ENCODE measurements at regions not wholly inside any gene's neighbourhood (a gene's known extent, or its start where the extent isn't known, plus 50 kb on each side); places are given as distances from the start of the nearest gene placed in this dataset.

DNA sequence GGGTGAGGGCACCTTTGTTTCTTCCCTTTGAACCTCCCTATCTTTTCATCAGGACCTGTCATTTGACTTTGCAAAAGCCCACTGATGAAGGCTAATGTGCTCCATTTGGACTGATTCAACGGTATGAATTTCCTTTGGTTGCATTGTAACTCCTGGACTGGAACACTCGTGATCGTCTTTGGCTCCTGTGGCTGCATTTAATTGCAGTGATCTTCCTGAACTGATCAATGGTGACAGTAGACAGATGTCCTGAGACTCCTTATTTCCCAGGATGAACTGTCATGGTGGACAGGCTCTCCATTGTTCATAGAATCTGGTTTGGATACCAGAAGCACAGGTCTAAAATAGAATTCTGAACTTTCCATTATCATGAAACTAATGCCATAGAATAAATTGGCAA, 224.8 kb upstream of the GAP43 start:
- TF ChIP-seq CTCF (IDR thresholded peaks at IDR 0.05): no peak
- no peak for TF ChIP-seq POLR2A (IDR thresholded peaks at IDR 0.05)

Measured in heart left ventricle (tissue), 13 donors.